NCI-H82 (cell line): ENCODE measurements at regions not wholly inside any gene's neighbourhood (a gene's known extent, or its start where the extent isn't known, plus 50 kb on each side); places are given as distances from the start of the nearest gene placed in this dataset.
"Not testable (repeated sequence)": the region's sequence is repeated elsewhere in the genome, so short reads cannot be mapped to it uniquely, and the experiment has no call there.

Experiments
- DNase-seq: peaks from one replicate; lab custom pipeline; 2025; lab: John Stamatoyannopoulos, UW

DNA sequence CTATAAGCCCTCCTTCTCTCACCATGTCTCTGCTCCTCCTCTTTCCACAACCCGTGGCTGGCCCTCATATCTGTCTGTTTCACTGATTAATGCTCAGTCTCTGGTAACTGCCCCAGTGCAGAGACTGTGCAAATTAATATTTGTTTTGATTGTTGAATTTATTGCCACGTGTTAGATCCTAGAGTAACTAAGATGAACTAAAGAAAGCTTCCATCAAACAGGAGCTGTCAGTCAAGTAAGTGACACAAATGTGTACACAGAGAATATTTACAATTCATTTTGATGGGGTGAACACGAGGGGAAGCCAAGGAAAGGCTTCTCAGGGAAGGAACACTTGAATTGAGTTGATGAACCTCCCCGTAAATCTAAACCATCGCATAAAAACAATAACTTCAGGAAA, 182.5 kb downstream of the BAMBI start:
- no peak for DNase-seq

DNA sequence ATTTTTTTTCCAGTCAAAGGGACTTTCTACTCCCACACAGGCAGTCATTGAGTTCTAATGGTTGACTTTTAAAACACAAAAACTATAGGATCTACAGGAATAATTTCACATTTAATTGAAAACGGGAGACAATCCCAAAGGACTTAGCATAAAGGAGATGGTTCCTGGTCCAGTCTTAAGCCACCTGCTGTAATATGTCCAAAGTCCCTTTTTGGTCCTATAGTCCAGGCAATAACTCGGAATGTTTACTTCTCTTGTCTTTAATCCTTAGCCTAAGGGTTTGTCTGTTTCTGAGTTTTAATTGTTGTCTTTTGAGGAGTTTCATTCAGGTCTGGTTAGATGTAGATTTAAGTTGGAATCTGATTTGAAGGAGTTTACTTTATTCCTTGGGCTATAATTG, 184.9 kb downstream of the BAMBI start:
- no peak for DNase-seq

DNA sequence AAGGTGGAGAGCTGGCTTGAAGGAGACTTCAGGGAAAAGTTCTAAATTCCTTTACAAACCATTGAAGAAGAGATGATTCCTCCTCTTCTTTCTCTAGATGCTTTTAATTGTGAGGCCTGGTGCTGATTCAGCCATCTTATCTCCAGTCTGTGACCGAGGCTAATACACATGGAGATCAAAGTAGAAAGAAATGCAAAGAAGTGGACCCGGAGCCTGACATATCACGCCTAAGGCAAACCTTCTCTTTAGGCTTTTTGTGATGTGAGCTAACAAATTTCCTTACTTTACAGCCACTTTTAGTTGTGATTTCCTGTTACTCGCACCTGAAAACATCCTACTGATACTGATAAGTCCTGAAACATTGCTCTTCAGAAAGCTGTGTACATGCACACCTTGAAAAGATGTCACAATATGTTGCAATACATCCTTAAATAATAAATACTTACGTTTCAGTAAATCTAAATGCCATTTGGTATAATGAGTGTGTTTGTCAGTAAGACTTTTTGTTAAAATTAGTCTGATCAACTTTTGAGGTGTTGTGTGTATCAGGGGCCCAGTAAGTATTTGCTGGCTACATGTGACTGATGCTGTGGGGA, 192.4 kb downstream of the BAMBI start:
- no peak for DNase-seq

DNA sequence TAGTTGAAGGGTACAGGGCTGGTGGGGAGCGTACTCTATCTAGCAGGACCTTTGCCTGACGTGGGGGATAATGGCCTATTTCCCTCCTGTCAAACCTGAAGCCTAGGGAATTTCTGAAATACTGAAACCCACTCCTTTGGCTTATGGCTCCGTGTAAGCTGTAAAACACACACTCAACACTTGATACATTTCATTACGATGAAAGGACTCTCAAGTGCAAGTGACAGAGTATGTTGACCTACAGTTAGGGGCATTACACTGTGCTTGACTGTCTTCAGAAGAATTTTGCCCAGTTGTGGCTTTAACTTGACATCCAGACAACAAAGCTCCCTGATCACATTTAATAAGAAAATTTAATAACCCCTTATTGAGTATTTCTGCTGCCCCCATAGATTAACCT, 194.3 kb downstream of the BAMBI start:
- DNase-seq = no peak

DNA sequence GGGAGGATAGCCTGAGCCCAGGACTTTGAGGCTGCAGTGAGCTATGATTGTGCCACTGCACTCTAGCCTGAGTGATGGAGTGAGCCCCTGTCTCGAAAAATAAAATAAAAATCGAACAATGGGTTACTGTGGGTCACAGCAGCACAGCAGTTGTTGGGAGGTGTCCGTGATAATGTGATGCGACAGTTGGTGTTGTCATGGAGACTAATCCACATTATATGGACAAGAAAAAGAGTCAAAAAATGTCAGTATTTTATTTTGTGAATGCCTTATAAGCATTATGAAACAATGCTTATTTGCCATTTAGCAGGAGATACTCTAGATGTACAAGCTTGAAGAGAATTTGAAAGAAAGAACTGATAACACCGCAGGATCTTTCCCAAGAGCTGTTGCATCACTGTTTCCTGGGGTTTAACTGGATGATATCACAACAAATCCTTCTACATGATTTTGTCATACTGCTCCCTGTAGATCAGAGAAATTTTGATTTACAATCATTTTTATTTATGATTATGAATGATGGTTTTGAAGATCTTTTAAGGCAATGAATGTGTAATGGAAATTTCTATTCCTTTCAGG, 195.4 kb downstream of the BAMBI start:
- peak; percentile 2 for DNase-seq

DNA sequence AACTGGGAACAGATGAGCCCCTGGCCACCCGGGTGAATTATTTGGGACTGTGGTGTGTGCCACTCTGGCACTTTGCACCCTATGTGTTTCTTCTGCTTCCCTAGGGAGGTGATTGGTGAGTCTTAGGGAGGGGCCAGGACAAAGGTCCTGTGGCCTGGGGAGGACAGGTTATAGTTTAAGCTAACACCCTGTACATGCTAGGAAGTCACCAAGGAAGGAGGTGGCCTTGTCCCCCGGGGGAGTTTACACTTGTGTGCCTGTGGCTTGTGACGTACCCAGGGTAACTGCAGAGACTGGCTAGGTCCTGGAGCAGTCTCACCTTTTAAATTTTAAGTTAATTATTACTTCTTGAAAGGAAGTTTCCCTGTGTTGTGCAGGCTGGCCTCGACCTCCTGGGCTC, 196.2 kb downstream of the BAMBI start:
- no peak for DNase-seq

DNA sequence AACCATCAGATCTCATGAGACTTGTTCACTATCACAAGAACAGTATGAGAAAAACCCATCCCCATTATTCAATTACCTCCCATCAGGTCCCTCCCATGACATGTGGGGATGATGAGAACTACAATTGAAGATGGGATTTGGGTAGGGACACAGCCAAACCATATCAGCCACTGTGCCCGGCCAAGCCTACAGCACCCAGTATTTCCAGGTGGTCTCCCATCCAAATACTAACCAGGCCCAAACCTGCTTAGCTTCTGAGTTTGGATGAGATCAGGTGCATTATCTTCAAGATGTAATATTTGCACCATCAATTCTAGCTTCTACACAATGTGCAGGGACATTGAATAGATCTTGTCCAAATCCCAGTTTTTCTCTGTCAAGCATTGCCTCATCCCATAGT, 196.9 kb downstream of the BAMBI start:
- no peak for DNase-seq

DNA sequence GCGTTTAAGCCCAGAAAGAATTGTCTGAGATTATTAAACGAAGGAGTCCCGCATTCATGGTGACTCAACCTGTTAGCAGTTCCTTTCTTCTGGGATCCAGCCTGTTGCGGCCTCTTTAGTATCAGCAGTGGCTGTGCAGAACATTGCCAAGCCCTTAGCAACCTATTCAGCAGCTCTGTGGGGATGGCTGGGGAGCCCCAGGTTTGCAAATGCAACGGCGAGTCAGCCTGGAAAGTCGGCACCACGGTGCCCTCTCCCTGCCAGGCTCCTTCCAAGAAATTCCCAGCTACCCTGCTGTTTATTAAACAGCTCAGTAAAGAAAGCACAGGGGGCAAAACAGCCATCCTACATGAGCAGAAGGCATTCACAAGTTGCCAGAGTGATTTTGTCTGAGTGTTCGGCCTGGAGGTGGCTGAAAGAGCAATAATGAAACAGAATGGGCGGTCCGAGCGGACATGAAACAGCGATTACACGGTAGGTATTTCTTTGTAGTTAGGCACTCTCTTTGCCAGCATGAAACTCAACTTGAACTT, 198.3 kb downstream of the BAMBI start:
- no peak for DNase-seq

DNA sequence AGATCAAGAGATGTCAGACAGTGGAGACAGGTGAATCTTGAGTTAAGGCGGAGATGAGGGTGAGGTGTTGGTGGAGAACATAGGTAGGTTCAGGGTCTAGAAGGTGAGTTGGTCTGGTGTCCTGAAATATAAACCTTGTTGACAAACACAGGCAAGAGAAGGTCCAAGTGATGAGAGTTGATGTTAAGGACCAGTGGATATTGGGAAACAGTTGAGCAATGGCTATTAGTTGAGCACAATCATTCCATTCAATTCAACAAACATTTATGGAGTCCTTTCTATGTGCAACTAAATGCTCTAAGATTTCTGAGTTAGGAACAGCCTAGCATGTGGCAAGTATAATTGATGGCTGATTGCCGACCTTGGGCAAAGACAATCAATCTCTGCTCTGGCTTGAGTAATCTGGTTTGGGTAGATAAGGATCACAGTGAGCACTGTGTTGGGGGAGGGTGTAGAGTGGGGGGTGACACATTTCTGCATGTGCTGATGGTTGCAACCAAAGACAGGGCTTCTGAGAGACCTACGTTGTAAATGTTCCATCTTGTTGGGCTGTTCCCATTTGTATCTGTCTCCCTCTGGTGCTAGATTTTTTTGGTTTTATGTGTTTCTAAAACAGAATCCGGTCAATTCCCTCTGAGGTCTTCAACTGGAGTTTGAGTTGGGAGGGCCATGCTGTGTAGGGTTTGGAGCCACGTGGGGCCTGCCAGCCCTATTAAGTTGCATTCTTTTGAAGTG, 201.1 kb downstream of the BAMBI start:
- peak; percentile 3 for DNase-seq

DNA sequence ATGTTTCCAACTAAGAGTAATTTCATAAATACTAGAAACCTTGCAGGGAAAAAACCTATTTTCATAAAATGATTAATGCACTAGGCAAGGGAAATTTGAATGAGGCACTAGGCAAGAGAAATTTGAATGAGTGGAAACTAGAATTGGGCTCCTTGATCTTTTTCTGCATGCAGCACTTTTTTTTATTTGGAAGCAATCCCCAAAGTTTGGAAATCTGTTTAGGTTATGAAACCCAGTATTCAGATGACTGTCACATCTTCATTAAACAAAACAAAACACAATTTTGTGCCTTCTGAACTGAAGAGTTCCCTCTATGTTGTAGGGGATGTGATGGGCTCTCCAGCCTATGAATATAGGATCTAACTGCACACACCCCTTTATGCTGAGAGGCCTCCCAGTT, 201.9 kb downstream of the BAMBI start:
- DNase-seq = no peak

DNA sequence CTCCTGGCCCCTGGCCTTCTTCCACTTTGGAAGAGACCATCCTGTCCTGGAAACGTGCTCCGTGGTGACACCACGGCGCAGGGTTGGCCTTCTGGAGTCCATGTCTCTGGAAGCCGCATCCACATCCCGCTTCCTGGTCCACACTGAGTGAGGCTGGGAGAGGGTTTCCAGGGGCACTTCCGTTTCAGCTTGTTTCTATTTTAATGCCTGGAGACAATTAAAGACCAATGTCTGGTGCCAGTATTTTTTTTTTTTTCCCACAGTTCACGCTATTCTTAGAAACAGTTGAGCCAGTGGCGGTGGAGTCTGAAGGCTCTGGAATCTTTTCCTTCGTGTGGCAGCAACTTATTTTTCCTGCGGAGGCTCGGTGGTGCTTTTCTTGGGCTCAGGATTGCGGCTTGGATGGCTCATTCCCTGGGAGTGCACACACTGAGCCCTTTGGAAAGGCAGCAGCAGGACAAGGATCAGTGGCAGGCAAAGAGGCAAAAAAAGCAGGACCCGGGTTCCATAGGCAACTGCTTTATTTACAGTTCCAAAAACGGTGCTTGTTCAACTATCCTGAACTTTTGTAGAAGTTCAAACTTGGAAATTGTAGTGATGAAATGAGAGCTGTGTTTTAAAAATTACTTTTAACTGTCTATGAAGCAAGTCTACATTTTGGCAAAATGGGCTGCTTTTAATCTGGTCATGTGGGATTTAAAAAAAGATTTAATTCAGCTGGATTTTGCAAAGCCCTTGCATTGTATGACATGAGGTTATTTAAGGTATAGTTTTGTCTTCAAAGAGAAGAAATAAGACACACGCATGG, 202.8 kb downstream of the BAMBI start:
- DNase-seq = no peak

DNA sequence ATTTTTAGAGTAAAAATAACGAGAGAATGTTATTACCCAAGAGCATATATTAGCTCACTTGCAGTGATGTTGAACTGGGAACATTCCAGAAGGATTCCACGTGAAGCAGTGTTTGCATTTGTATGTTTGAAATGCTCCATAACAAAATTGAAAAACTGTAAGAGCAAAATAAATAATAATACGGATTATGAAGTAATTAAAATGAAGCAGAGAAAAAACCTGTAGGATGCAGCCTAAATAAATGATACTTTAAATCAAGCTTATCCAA, 203.3 kb downstream of the BAMBI start:
- DNase-seq = no peak

DNA sequence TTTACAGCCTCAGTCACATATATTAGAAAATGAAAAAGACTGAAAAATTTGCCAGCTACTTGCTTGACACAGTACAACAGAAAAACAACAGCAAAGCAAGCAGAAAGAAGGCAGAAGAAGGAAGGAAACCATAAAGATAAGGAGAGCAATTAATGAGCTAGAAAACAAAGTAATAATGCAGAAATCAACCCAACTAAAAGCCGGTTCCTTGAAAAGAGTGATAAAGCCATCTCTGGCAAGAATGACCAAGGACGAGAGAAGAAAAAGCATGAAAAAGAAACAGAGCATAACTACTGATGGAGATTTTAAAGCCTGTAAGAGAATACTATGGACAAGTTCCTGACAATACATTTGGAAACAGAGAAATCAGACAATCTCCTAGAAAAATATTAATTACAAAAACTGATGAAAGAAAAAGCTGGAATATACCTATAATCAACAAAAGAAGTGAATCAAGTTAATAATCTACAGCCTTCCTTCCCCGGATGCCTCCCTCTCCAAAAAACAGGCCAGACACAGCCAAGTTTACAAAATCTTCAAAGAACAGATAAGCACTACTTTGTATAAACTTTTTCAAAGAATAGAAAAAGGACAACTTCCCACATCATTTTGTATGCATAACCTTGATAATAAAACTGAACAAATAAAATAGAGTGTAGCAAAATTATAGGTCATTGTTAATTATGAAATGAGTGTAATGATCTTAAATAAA, 204.0 kb downstream of the BAMBI start:
- DNase-seq = no peak

DNA sequence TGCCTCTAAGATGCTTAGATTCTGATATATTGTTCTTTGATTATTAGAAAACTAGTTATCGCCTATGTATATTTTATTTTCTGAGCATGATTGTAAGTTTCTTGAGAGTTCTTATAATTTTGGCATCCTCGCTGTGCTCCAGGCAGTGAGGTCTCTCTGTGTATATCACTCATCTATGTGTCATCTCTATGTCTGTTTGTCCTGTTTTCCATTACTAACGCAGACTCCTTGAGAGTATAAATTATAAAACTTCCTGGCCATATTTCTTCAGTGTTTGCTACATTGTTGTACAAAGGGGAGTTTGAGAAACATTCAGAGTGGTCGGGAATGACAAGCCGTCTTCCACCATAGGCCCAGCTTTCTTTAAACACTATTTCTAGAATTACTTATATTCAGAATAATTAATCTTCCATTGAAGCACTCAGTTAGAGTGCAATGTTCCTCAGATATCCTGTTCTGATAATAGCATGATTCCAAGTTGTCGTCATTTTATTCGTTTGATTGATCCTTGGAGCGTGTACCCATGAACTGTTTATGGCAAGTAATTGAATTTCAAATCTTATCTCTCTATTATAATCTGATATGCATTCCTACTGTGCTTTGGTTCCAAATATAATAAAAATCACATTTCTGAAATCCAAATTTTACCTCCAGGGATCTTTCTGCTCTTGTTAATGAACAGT, 206.6 kb downstream of the BAMBI start:
- no peak for DNase-seq

DNA sequence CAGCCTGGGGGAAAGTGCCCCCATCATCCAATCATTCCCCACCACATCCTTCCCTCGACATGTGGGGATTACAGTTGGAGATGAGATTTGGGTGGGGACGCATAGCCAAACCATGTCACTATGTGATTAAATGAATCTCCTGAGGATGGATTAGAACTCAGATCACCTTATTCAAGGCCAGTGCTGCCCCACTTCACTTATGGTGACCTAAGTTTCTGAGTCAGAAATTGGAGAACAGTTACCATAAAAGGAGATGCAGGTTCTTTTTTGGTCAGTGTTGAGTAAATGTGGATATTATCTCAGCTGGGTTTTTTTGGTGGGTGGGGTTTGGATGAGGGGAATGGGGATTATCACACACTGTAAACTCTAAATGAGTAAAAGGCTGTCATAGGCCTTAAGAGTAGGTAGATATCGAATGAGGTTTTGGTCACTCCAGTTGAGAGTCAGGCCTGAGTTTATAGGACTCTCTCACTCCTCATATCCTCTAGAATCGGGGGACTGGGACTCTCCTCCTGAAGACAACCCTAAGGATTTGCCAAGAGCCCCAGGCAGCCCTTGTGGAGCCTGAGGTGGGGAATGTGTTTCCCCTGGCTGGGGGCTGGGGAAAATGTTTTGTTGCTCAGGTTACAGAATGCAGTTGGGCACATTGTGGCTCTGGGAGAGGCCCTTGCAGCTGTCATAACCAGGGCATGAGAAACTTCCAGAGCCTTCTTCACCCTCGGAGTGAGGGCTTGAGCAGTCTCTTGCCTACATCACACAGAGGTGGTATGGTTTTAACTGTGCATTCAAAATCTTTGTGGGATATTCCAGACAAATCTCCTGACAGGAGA, 213.0 kb downstream of the BAMBI start:
- DNase-seq = no peak

DNA sequence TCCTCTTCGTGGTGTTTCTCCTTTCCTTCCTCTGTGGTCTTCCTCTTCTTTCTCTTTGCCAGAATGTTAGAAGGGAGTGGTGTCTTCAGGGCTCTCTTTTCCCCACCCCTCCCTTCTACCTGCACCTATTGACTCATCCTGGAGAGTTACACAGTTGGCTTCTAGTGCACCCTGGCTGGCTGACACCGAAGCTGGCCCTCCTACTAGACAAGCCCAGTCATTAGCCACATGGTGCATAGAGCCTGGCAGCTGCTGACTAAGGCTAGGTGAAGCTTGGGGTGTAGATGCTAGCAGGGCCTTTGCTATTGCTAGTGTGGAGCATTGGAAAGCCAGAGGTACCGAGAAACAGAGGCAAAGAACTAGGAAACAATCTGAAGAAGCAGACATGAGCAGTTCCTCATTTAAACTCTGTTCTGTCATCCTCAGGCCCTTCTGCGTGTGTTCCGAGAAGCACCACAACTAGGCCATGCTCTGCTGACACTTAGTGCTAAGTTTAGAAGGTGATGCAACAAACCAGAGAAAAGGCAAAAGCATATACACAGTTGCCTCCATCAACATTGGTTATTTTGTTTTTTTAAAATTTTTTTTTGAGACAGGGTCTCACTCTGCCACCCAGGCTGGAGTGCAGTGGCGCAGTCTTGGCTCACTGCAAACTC, 213.9 kb downstream of the BAMBI start:
- DNase-seq = no peak

DNA sequence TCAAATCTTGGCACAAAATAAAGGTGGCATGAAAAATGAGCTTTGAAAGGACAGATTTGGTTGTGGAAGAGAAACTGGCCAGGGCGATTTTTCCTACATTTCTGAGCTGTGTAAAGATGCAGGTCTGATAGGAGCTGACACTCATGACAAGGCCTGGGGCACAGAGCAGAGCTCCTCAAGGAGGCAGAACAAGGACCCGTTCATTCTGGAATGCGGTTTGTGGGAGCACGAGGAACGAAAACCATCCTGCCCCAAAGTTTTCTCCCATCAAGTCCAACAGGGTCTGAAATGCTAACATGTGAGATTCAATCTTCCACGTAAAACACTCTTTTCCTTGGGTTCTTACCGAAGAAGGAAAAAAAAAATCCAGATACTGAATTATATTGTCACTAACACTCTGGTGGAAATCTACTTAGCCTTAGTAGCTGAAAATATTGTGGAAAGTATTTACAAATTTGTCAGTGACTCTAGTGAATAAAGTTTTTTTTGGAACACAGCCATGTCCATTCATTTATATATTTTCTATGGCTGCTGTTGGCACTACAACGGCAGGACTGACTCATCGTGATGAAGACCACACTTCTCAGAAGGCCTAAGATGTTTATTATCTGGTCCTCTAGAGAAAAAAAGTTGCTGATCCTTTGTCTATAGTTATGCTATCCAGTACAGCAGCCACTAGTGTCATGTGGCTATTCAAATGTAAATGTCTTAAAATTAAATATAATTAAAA, 215.7 kb downstream of the BAMBI start:
- no peak for DNase-seq

DNA sequence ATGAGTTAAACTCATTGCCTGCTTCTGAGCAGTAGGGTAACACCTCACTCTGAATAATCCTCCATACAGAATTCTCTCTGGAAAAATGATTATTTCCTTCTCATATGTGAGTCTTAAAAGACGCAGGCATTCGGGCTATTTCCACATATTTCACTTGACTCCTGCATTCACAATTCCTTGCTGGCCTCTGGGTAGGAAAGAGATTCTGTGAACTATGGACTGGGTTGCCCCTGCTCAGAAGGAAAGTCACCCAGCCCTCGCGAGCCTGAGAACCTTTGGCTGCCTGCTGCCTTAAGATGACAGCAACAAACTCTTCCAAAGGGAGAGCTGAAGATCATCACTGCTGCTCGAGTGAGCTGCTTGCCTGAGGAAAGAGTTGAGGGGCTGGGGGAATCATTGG, 216.8 kb downstream of the BAMBI start:
- no peak for DNase-seq

DNA sequence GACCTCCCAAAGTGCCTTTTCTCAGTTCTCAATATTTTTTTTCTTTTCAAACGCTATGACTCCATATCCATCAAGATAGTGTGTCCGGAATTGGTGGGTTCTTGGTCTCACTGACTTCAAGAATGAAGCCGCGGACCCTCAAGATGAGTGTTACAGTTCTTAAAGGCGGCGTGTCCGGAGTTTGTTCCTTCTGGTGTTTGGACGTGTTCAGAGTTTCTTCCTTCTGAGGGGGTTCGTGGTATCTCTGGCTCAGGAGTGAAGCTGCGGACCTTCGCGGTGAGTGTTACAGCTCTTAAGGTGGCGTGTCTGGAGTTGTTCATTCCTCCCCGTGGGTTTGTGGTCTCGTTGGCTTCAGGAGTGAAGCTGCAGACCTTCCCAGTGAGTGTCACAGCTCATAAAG, 218.3 kb downstream of the BAMBI start:
- not testable (repeated sequence) for DNase-seq
